ENCODE measurements at regions not wholly inside any gene's neighbourhood (a gene's known extent, or its start where the extent isn't known, plus 50 kb on each side); places are given as distances from the start of the nearest gene placed in this dataset.

- no peaks in the 10 kb centered on the region for H3K9me2 ChIP-seq (replicated peaks; ENCODE audit: insufficient read depth, low read length)
- H2AFZ ChIP-seq (ENCODE audit: low read depth, low read length, severe bottlenecking): no peak overlapping the region
- no peak overlapping the region for H3K27ac ChIP-seq (ENCODE audit: low read depth, low read length)
- no peaks in the 10 kb centered on the region for H3K36me3 ChIP-seq (ENCODE audit: low read length)
- no peaks in the 10 kb centered on the region for H3K79me2 ChIP-seq (ENCODE audit: insufficient read depth, low read length)
- TF ChIP-seq EZH2phosphoT487 (conservative IDR thresholded peaks at IDR 0.05; ENCODE audit: low read length): no peak
- no peak for TF ChIP-seq CTCF (IDR thresholded peaks at IDR 0.05; ENCODE audit: insufficient read depth, low read length, poor library complexity, severe bottlenecking)
- no peak overlapping the region for H3K4me3 ChIP-seq (ENCODE audit: insufficient read depth, low read length, poor library complexity, severe bottlenecking)
- H3K9me3 ChIP-seq (ENCODE audit: insufficient read depth, low read length): no peaks in the 10 kb centered on the region
- no peaks in the 10 kb centered on the region for H3F3A ChIP-seq (ENCODE audit: insufficient read depth)
- H3K9ac ChIP-seq (ENCODE audit: low read length): no peak overlapping the region
- H3K4me2 ChIP-seq (ENCODE audit: low read depth, low read length, poor library complexity, severe bottlenecking): no peak overlapping the region
- no peaks in the 10 kb centered on the region for H4K20me1 ChIP-seq (ENCODE audit: low read depth, low read length)
- H3K27me3 ChIP-seq (ENCODE audit: low read length): no peaks in the 10 kb centered on the region
Measured at GRCh38 chr22:34297536-34298120, 377.4 kb upstream of the LARGE1 start.

GRCh38 chr22:34299496-34299895 is 379.2 kb upstream of the LARGE1 start:
- no peaks in the 10 kb centered on the region for H3K9me2 ChIP-seq (replicated peaks; ENCODE audit: insufficient read depth, low read length)
- no peak overlapping the region for H2AFZ ChIP-seq (ENCODE audit: low read depth, low read length, severe bottlenecking)
- H3K4me2 ChIP-seq (ENCODE audit: low read depth, low read length, poor library complexity, severe bottlenecking): no peak overlapping the region
- no peaks in the 10 kb centered on the region for H3K9me3 ChIP-seq (ENCODE audit: insufficient read depth, low read length)
- no peaks in the 10 kb centered on the region for H3K27me3 ChIP-seq (ENCODE audit: low read length)
- H3K4me3 ChIP-seq (ENCODE audit: insufficient read depth, low read length, poor library complexity, severe bottlenecking): no peak overlapping the region
- H3K9ac ChIP-seq (ENCODE audit: low read length): no peak overlapping the region
- H4K20me1 ChIP-seq (ENCODE audit: low read depth, low read length): no peaks in the 10 kb centered on the region
- H3K27ac ChIP-seq (ENCODE audit: low read depth, low read length): no peak overlapping the region
- no peaks in the 10 kb centered on the region for H3K79me2 ChIP-seq (ENCODE audit: insufficient read depth, low read length)
- H3F3A ChIP-seq (ENCODE audit: insufficient read depth): no peaks in the 10 kb centered on the region
- no peaks in the 10 kb centered on the region for H3K36me3 ChIP-seq (ENCODE audit: low read length)
- TF ChIP-seq CTCF (IDR thresholded peaks at IDR 0.05; ENCODE audit: insufficient read depth, low read length, poor library complexity, severe bottlenecking) (no peak), EZH2phosphoT487 (conservative IDR thresholded peaks at IDR 0.05; ENCODE audit: low read length) (no peak)

GRCh38 chr22:34301569-34301968 is 381.3 kb upstream of the LARGE1 start:
- H3F3A ChIP-seq (ENCODE audit: insufficient read depth): no peaks in the 10 kb centered on the region
- no peaks in the 10 kb centered on the region for H3K79me2 ChIP-seq (ENCODE audit: insufficient read depth, low read length)
- TF ChIP-seq EZH2phosphoT487 (conservative IDR thresholded peaks at IDR 0.05; ENCODE audit: low read length) (no peak), CTCF (IDR thresholded peaks at IDR 0.05; ENCODE audit: insufficient read depth, low read length, poor library complexity, severe bottlenecking) (no peak)
- H3K9me3 ChIP-seq (ENCODE audit: insufficient read depth, low read length): no peaks in the 10 kb centered on the region
- H3K9ac ChIP-seq (ENCODE audit: low read length): no peak overlapping the region
- no peak overlapping the region for H3K4me3 ChIP-seq (ENCODE audit: insufficient read depth, low read length, poor library complexity, severe bottlenecking)
- no peak overlapping the region for H3K27ac ChIP-seq (ENCODE audit: low read depth, low read length)
- H2AFZ ChIP-seq (ENCODE audit: low read depth, low read length, severe bottlenecking): no peak overlapping the region
- no peaks in the 10 kb centered on the region for H3K9me2 ChIP-seq (replicated peaks; ENCODE audit: insufficient read depth, low read length)
- no peaks in the 10 kb centered on the region for H3K27me3 ChIP-seq (ENCODE audit: low read length)
- no peak overlapping the region for H3K4me2 ChIP-seq (ENCODE audit: low read depth, low read length, poor library complexity, severe bottlenecking)
- H4K20me1 ChIP-seq (ENCODE audit: low read depth, low read length): no peaks in the 10 kb centered on the region
- no peaks in the 10 kb centered on the region for H3K36me3 ChIP-seq (ENCODE audit: low read length)

Data from SU-DHL-6 (cell line).